ENCODE measurements at regions not wholly inside any gene's neighbourhood (a gene's known extent, or its start where the extent isn't known, plus 50 kb on each side); places are given as distances from the start of the nearest gene placed in this dataset.

DNA sequence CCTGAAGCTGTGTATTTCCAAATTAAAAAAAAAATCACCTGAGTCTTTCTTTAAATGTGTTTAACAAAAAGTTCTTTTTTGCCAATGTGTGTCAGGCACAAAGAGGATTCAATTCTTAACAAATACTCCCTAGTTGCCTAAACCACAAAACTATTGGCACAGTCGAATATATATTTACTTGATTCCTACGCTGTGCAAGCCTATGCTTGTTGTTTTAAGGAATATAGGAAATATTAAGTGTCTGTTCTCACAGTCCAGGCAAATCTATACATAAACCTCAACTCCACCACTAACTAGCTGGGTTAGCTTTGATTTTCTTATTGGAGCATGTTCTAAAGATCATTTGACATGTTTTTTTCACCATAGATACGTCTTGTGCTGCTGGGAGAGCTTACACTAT, 571.0 kb downstream of the PYDC2 start:
- Histone ChIP-seq H3K4me1 (peaks cover 18% of the 10 kb centered on the region), H3K9me3 (no peaks in the 10 kb centered on the region), H3K27me3 (ENCODE audit: low read depth) (no peaks in the 10 kb centered on the region), H3K4me3 (no peak overlapping the region), H3K36me3 (replicated peaks) (no peaks in the 10 kb centered on the region)
- no peak for DNase-seq (ENCODE audit: low spot score in 2 of 2)
- in situ Hi-C loops (cut with MboI; ENCODE audit: low sequenced_read_pairs) = no loop called here

DNA sequence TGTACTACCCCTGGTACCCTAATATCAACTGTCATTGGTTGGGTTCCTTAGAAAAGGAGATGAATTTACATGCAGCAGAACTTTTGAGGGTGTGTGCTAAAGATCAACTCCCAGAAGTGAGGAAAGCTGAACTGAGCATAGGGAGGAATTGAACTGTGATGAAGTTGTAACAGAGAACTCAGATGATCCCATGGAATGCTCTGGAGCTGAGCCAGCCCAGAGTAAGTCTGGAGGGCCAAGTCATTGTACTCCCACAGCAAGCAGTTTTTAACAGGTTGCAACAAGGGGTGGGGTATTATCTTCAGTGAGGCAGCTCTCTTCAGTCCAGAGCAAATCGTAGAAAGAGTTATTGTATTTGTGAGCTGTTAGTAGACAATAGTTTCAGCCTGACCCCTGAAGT, 572.3 kb downstream of the PYDC2 start:
- Histone ChIP-seq H3K9me3 (no peaks in the 10 kb centered on the region), H3K4me1 (peaks cover 18% of the 10 kb centered on the region), H3K36me3 (replicated peaks) (no peaks in the 10 kb centered on the region), H3K27me3 (ENCODE audit: low read depth) (no peaks in the 10 kb centered on the region), H3K4me3 (no peak overlapping the region)
- DNase-seq (ENCODE audit: low spot score in 2 of 2) = peak; percentile 28 to 31
- in situ Hi-C loops (cut with MboI; ENCODE audit: low sequenced_read_pairs) = no loop called here

DNA sequence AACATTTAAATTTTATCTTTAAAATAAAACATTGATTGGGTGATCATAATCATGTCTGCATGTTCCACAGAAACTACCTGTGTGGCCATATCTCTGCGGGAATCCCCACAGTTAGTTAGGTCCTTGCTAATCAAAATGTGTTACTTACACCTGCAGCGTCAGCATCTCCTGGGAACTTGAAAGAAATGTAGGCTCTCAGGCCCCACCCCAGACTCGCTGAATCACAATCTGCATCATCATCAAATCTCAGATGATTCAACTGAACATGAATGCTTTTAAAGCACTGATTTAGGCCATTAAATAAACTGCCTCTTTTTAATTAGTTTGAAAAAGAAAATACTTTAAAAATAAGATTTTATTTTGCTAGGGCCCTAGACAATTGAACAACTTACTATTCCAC, 577.8 kb downstream of the PYDC2 start:
- in situ Hi-C loops (cut with MboI; ENCODE audit: low sequenced_read_pairs) = no loop called here
- Histone ChIP-seq H3K9me3 (no peaks in the 10 kb centered on the region), H3K27me3 (ENCODE audit: low read depth) (no peaks in the 10 kb centered on the region), H3K4me3 (no peak overlapping the region), H3K36me3 (replicated peaks) (no peaks in the 10 kb centered on the region), H3K4me1 (peaks cover 3% of the 10 kb centered on the region; the same call in 1 of the 2 replicates)
- DNase-seq (ENCODE audit: low spot score in 2 of 2) = no peak

DNA sequence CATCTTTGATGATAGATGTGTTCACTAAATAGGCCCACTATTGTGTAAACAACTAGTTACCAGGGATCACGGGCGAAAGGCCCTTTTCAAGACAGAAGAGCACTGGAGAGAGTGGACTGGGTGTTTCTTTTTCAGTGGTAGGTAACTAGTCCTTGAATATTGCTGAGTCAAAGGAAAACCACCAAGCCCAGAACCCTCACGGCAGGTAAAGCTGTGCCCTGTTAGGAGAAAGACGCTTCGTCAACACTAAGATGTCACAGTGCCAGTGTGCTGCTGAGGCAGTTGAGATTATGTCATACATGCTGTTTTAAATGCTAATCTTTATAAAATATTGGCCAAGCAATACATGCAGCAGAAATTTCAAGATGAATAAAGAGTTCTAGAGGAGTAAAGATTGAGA, 578.6 kb downstream of the PYDC2 start:
- in situ Hi-C loops (cut with MboI; ENCODE audit: low sequenced_read_pairs) = no loop called here

DNA sequence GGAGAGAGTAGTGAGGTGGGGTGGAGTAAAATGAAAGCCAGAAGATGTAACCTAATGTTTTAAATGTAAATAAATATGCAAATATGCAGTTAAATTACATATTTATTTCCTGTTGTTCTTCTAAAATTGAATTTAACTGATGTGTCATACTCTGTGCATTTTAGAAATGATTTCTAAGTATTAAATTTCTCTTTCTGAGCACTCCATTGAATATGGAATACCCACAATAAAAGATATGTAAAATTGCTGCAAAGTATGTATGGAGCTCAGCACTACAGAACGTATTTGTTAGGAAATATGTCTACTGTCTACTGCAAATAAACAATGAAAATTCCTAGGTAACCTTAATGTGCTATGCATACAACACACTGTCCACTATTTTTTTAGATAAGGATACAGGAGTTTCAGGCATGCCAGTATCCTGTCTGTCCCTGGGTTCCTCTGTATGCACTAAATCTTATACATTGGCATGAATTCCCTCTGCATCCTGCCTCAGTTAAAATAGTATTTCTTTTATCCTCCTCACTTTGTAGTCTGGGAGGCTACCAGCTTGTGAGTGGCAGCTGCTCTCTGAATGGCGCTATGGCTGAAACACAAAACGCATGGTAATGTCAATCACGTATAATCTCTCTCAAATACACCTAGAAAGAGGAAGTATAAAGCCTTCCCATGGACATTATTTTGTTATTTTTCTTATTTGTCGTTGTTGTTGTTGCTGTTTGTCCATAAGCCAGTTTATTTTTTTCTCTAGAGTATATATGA, 579.5 kb downstream of the PYDC2 start:
- H3K4me1 ChIP-seq = peaks cover 3% of the 10 kb centered on the region; the same call in 1 of the 2 replicates
- H3K27me3 ChIP-seq (ENCODE audit: low read depth) = no peaks in the 10 kb centered on the region
- H3K9me3 ChIP-seq = no peaks in the 10 kb centered on the region
- in situ Hi-C loops (cut with MboI; ENCODE audit: low sequenced_read_pairs) = no loop called here
- DNase-seq (ENCODE audit: low spot score in 2 of 2) = no peak
- no peaks in the 10 kb centered on the region for H3K36me3 ChIP-seq (replicated peaks)
- no peak overlapping the region for H3K4me3 ChIP-seq

More for the DNA sequence above, 578.6 kb downstream of the PYDC2 start:
- Histone ChIP-seq H3K9me3 (no peaks in the 10 kb centered on the region), H3K4me1 (peaks cover 3% of the 10 kb centered on the region; the same call in 1 of the 2 replicates), H3K4me3 (no peak overlapping the region), H3K36me3 (replicated peaks) (no peaks in the 10 kb centered on the region), H3K27me3 (ENCODE audit: low read depth) (no peaks in the 10 kb centered on the region)
- DNase-seq (ENCODE audit: low spot score in 2 of 2) = no peak

DNA sequence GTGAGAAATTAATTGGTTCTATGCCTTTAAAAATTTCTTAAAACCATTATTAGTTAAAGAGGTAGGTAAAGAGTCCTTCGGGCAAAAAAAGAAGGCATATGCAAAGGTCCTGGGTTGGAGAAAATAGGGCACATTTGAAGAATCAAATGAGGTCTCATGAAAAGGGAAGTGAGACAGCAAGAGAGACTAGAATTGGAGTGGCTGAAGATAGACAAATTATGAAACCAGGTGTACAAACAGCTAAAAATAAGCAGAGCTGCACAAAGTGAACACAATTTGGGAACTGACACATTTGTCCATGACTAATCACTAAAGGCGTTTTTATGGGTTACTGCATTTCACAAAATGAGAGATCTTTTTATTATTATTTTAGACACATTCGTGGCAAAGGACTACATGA, 581.2 kb downstream of the PYDC2 start:
- H3K36me3 ChIP-seq (replicated peaks) = no peaks in the 10 kb centered on the region
- H3K27me3 ChIP-seq (ENCODE audit: low read depth) = no peaks in the 10 kb centered on the region
- in situ Hi-C loops (cut with MboI; ENCODE audit: low sequenced_read_pairs) = no loop called here
- no peak overlapping the region for H3K4me3 ChIP-seq
- DNase-seq (ENCODE audit: low spot score in 2 of 2) = no peak
- H3K9me3 ChIP-seq = no peaks in the 10 kb centered on the region
- peaks cover 3% of the 10 kb centered on the region; the same call in 1 of the 2 replicates for H3K4me1 ChIP-seq

DNA sequence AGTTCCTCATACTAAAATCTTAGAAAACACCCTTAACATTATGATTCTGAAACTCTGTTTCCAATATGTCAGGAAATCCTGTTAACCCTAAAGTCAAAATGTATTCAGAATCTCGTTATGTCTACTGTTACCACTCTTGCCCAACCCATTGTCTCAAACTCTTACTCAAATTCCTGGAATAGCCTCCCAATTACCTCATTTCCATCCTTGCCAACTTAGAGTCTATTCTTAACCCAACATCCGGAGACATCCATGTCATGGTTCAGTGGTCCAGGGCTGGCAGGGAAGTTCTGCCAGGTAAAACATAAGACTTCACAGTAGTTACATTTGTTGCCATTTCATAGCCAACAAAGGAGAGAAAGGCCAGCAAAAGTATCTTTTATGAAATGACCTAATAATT, 593.9 kb downstream of the PYDC2 start:
- in situ Hi-C loops (cut with MboI; ENCODE audit: low sequenced_read_pairs) = no loop called here
- Histone ChIP-seq H3K27me3 (ENCODE audit: low read depth) (no peaks in the 10 kb centered on the region), H3K4me1 (no peaks in the 10 kb centered on the region), H3K9me3 (no peaks in the 10 kb centered on the region), H3K36me3 (replicated peaks) (no peaks in the 10 kb centered on the region), H3K4me3 (no peak overlapping the region)
- DNase-seq (ENCODE audit: low spot score in 2 of 2) = no peak

DNA sequence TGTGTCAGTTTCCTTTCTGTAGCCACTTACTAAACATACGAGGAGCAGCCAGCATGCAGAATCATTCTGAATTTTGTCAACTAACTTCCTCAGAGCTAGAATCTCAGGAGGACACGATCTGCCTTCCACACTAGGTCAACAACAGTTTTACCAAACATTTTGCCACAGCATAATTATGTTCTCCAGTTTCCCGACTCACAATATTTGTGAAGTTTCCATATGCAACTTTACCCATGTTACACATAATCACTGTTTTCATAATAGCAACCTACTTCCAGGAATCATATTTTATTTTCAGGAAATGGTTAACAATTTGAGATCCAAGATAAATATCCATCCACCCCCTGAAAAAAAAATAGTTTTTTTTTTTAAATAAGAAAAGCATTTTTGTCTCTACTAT, 595.0 kb downstream of the PYDC2 start:
- DNase-seq (ENCODE audit: low spot score in 2 of 2) = no peak
- no peaks in the 10 kb centered on the region for H3K36me3 ChIP-seq (replicated peaks)
- in situ Hi-C loops (cut with MboI; ENCODE audit: low sequenced_read_pairs) = no loop called here
- no peaks in the 10 kb centered on the region for H3K27me3 ChIP-seq (ENCODE audit: low read depth)
- H3K4me3 ChIP-seq = no peak overlapping the region
- no peaks in the 10 kb centered on the region for H3K9me3 ChIP-seq
- H3K4me1 ChIP-seq = no peaks in the 10 kb centered on the region

DNA sequence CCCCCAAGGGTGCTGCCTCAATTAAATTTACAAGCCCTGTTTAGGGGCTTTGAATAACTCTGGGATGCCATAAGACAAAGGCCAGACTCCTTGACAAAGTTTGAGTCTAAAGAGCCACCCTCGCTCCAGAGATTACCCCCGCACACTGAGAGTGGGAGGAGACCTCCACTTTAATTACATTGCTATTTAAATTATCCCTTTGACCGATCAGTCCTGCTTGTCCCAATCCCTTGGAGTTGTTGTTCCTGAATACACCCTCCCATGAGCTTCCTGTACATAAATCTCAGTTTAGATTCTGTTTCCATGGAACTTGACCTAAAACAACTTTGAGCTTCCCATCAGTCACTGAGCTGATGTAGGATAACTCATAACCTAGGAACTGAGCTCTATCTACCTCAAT, 596.3 kb downstream of the PYDC2 start:
- DNase-seq (ENCODE audit: low spot score in 2 of 2) = no peak
- H3K27me3 ChIP-seq (ENCODE audit: low read depth) = no peaks in the 10 kb centered on the region
- in situ Hi-C loops (cut with MboI; ENCODE audit: low sequenced_read_pairs) = no loop called here
- no peaks in the 10 kb centered on the region for H3K9me3 ChIP-seq
- H3K4me1 ChIP-seq = no peaks in the 10 kb centered on the region
- H3K4me3 ChIP-seq = no peak overlapping the region
- H3K36me3 ChIP-seq (replicated peaks) = no peaks in the 10 kb centered on the region

DNA sequence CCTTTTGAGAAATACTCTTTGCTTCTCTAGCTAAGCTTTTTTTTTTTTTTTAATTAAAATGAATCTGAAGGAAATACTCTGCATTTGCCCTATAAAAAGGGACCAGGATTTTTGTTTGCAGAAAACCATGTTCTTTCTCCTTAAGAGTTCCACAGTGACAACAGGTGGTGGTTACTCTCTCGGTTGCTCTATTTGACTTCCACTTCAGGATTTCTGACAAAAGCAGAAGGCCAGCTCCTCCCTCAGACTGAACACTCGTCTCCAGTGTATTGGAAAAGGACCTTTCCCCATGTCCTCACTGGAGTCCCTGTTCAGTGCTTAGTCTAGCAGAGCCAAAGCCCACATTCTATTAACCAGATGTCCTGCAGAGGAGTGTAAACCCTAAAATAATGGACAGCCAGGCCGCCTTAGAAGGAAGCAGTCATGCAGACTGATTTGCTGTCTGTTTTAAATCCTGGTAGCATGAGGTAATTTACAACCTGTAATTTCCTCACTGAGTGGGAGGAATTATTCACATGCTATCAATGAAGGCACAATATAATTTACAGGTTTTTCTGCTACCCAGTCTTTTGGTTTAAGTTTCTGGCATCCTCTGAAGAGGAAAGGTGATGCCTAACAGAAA, 599.3 kb downstream of the PYDC2 start:
- no peaks in the 10 kb centered on the region for H3K9me3 ChIP-seq
- H3K27me3 ChIP-seq (ENCODE audit: low read depth) = no peaks in the 10 kb centered on the region; the same call in 1 of the 2 replicates
- H3K36me3 ChIP-seq (replicated peaks) = no peaks in the 10 kb centered on the region
- no peaks in the 10 kb centered on the region for H3K4me1 ChIP-seq
- in situ Hi-C loops (cut with MboI; ENCODE audit: low sequenced_read_pairs) = no loop called here
- H3K4me3 ChIP-seq = no peak overlapping the region
- DNase-seq (ENCODE audit: low spot score in 2 of 2) = no peak

DNA sequence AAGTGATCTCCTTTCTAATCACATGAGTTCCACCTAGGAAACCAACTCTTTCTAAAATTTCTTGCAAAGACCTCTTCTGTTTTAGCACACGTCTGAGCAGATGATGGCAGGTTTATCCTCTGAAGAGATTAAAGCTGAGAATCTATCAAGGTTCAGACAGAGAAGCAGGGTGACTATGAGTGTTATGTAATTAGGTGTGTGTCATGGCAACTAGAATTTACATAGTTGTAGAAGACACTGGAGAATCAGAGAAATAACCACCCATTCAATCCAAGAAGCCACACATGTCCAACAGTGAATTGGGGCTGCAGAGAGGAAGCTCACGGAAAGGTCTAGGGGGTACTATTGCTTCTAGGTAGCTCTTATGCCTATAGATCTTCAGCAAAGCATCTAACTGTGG, 600.5 kb downstream of the PYDC2 start:
- no peaks in the 10 kb centered on the region for H3K9me3 ChIP-seq
- H3K4me1 ChIP-seq = no peaks in the 10 kb centered on the region
- no peaks in the 10 kb centered on the region; the same call in 1 of the 2 replicates for H3K27me3 ChIP-seq (ENCODE audit: low read depth)
- H3K36me3 ChIP-seq (replicated peaks) = no peaks in the 10 kb centered on the region
- in situ Hi-C loops (cut with MboI; ENCODE audit: low sequenced_read_pairs) = no loop called here
- no peak for DNase-seq (ENCODE audit: low spot score in 2 of 2)
- H3K4me3 ChIP-seq = no peak overlapping the region

DNA sequence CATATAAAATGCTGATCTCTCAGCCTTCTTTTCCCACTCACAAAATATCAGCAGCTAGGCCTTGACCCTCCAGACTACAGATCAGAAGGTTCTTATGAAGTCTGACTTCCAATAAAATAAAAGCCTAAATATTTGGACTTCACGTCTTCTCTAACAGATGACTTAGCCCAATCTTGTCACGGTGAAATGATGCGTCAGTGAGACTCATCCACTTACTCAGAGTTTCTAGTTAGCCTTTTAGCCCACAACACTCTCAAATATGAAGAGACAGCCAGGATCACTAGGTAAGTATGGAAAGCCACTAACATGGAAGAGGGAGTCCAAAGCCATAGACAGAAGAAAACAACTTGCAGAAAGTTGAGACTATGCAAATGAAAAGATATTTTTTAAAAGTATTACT, 601.2 kb downstream of the PYDC2 start:
- H3K4me1 ChIP-seq = no peaks in the 10 kb centered on the region
- H3K27me3 ChIP-seq (ENCODE audit: low read depth) = no peaks in the 10 kb centered on the region; the same call in 1 of the 2 replicates
- no peak overlapping the region for H3K4me3 ChIP-seq
- in situ Hi-C loops (cut with MboI; ENCODE audit: low sequenced_read_pairs) = no loop called here
- no peaks in the 10 kb centered on the region for H3K9me3 ChIP-seq
- no peaks in the 10 kb centered on the region for H3K36me3 ChIP-seq (replicated peaks)
- no peak for DNase-seq (ENCODE audit: low spot score in 2 of 2)

DNA sequence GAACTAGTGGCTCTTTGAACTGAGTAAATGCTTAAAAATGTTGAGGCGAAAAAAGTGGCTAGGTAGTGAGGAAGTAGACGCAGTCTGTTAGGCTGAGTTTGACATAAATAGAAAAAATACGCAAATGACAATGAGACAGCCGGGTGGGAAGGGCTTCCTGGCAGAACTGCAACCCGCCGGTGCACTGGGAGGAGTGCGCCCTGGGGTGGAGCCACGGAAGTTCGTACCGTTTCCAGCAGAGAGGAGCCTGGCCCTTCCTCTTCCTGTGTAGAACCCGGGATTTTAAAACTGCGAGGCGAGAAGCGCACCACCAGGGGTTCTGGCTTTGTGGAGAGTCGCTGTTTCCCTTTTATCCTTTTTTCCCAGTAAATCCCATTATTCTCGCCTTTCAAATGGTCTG, 602.6 kb downstream of the PYDC2 start:
- no peak overlapping the region for H3K4me3 ChIP-seq
- DNase-seq (ENCODE audit: low spot score in 2 of 2) = no peak
- in situ Hi-C loops (cut with MboI; ENCODE audit: low sequenced_read_pairs) = no loop called here
- no peaks in the 10 kb centered on the region for H3K4me1 ChIP-seq
- no peaks in the 10 kb centered on the region for H3K9me3 ChIP-seq
- no peaks in the 10 kb centered on the region for H3K36me3 ChIP-seq (replicated peaks)
- no peaks in the 10 kb centered on the region; the same call in 1 of the 2 replicates for H3K27me3 ChIP-seq (ENCODE audit: low read depth)

DNA sequence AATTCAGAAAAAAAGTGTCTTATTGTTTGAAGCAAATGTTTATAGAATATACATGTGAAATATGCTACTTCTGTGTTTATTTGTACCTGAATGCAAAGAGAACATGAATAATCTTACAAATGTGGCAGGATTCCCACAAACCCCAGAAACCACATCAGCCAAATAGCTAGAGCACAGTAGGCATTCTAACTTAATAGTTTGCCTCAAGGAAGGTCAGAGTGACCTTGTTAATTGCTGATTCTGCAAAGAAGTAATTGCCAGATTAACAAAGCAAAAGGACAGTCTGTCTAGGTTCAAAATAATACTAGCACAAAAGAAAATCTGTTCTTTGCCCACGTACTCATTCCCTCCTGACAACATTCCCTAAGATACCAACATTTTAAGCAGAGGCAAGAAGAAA, 604.0 kb downstream of the PYDC2 start:
- no peaks in the 10 kb centered on the region for H3K9me3 ChIP-seq
- H3K4me1 ChIP-seq = no peaks in the 10 kb centered on the region
- in situ Hi-C loops (cut with MboI; ENCODE audit: low sequenced_read_pairs) = no loop called here
- H3K36me3 ChIP-seq (replicated peaks) = no peaks in the 10 kb centered on the region
- H3K4me3 ChIP-seq = no peak overlapping the region
- peak in 1 of 2 experiments; percentile 17 for DNase-seq (ENCODE audit: low spot score in 2 of 2)
- no peaks in the 10 kb centered on the region; the same call in 1 of the 2 replicates for H3K27me3 ChIP-seq (ENCODE audit: low read depth)
